NB4 (cell line): ENCODE measurements at regions not wholly inside any gene's neighbourhood (a gene's known extent, or its start where the extent isn't known, plus 50 kb on each side); places are given as distances from the start of the nearest gene placed in this dataset.

ENCODE experiments used
- MYC ChIP-seq: IDR thresholded peaks from 2 replicates; pipeline ENCODE4 v1.6.1; 2011; ENCODE audit warnings: low read depth, low read length
- POLR2A ChIP-seq: IDR thresholded peaks from 2 replicates; pipeline ENCODE4 v1.6.1; 2011; ENCODE audit warnings: mild to moderate bottlenecking; ENCODE audit not compliant: insufficient read length; ENCODE audit errors: extremely low read depth
- TF ChIP-seq, protein P1 (sequence below): IDR thresholded peaks from one replicate; pipeline ENCODE4 v1.5.1; 2012; ENCODE audit warnings: low read depth, low read length

GRCh38 chr6:103113416-103113815 is 1719.9 kb downstream of the GRIK2 start:
- TF ChIP-seq, protein P1, sequence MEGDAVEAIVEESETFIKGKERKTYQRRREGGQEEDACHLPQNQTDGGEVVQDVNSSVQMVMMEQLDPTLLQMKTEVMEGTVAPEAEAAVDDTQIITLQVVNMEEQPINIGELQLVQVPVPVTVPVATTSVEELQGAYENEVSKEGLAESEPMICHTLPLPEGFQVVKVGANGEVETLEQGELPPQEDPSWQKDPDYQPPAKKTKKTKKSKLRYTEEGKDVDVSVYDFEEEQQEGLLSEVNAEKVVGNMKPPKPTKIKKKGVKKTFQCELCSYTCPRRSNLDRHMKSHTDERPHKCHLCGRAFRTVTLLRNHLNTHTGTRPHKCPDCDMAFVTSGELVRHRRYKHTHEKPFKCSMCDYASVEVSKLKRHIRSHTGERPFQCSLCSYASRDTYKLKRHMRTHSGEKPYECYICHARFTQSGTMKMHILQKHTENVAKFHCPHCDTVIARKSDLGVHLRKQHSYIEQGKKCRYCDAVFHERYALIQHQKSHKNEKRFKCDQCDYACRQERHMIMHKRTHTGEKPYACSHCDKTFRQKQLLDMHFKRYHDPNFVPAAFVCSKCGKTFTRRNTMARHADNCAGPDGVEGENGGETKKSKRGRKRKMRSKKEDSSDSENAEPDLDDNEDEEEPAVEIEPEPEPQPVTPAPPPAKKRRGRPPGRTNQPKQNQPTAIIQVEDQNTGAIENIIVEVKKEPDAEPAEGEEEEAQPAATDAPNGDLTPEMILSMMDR, result no peak
- TF ChIP-seq POLR2A, result no peak
- TF ChIP-seq MYC, result no peak
